IPS DF 19.7 (cell line): ENCODE measurements at regions not wholly inside any gene's neighbourhood (a gene's known extent, or its start where the extent isn't known, plus 50 kb on each side); places are given as distances from the start of the nearest gene placed in this dataset.
"Not testable (repeated sequence)": the region's sequence is repeated elsewhere in the genome, so short reads cannot be mapped to it uniquely, and the experiment has no call there.

Source experiments
- DNase-seq: peaks from one replicate; pipeline ENCODE4 v3.0.0-alpha.2; 2013; ENCODE audit warnings: low read depth, low spot score

DNA sequence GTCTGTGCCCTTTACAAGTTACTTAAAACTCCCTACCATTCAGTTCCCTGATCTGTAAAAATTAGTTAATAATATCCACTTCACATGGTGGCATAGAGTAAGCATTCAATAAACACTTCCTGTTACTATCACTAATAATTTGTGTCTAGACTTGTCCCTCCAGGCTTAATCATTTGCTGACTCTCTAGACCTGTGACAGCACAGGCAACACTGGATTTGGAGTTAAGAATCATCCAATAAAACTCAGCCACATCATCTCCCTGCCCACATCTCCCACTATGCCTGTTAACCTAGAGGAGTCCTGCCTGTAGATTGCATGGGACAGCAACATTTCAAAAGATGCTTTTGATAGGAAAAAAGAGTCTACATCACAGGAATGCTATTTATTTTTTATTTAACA lies 564.6 kb downstream of the MFSD1 start:
- no peak for DNase-seq

DNA sequence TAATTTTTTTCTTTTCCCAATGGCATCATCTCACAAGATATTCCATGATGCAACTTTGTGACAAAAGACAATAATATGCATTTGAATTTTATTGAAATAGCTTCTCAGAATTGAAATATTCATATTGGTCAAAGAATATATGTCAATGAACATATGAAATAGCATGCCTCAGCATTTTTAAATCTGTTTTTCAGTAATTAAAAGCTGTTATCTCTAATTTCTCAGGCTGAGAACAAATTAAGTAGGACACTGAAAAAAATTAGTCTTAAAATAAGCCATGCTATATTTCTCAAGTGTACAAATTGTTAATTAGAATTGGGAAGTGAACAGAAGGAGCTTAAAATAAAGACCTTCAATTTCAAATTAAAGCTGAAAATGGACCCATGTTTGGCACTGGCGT lies 570.1 kb downstream of the MFSD1 start:
- no peak for DNase-seq

DNA sequence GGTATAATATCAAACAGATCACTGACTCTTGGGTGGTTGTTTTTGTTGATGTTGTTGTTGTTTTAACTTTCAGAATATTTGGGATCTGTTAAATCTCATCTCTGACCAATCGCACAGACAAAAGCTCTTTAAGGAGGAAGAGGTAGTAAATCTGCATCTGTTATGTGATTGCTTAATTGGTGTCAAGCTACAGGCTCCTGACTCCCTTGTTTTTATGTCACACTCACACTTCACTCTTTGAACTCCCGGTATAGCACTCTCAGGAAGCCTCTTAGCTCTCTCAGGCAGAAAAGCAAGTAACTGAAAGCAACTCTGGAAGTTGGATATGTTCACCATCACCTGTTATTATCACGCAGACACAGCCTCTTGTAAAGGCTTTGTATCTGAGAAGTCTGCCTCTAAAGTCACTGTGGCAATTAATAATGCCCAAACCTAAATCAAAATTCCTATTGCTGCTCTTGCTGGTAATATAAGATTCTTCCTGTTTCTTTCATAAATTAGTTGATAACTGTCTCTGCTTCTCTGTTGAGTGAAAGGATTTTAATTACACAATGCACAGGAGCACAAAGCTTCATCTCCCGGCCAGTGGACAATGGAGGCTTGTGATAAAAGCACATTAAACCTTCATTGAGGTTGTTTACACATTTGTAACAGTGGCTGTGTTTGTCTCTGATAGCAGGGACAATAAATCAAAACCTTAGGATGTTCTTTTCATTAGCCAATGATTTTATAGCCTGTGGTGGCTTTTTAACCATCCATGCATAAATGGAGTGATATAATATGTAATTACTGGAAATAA lies 576.7 kb downstream of the MFSD1 start:
- no peak for DNase-seq

DNA sequence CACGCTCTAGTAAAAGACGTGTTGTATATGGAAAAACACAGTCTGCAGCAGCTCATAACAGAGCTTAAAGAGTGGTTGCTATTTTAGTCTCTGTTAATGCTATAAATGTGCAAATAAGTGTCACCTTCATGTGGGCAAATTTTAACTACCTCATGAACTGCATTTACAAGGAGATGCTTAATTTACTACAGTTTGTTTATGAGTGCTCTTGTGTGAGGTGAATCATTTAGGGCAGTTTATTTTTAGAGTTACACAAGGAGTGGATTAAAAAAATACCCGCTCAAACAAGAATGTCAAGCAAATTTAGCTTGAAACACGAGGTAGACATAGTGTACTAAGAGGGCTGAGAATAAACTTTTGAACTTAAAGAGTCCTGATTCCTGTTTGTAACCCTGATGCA lies 579.0 kb downstream of the MFSD1 start:
- no peak for DNase-seq

DNA sequence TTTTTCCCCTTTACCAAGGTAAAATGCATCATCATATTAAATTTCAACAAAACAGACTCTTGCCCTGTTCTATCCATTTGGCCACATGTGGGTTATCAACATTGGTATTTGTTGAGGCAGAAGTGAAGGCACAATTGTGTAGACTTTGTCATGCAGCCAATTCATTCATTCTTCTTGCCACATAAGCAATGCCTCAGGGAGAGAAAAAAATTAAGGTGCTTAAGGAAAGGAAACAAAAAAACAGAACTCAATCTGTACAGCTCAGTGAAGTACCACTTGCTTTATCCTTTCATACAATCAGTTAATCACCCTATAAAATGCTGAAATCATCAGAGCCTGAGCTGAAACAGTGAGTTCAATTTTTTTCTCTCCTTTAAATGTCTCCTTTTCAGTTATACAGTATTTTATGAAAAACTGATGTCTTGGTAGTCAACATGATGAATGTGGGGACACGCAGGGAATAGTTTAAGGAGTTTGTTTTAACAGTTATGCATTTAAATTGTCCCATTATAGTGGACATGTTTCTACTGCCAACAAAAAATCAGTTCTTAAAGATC lies 588.9 kb downstream of the MFSD1 start:
- DNase-seq = no peak

DNA sequence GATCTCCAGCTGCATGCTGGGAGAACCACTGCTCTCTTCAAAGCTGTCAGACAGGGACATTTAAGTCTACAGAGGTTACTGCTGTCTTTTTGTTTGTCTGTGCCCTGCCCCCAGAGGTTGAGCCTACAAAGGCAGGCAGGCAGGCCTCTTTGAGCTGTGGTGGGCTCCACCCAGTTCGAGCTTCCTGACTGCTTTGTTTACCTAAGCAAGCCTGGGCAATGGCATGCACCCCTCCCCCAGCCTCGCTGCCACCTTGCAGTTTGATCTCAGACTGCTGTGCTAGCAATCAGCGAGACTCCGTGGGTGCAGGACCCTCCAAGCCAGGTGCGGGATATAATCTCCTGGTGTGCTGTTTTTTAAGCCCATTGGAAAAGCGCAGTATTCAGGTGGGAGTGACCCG lies 591.0 kb upstream of the IL12A start:
- DNase-seq = not testable (repeated sequence)

DNA sequence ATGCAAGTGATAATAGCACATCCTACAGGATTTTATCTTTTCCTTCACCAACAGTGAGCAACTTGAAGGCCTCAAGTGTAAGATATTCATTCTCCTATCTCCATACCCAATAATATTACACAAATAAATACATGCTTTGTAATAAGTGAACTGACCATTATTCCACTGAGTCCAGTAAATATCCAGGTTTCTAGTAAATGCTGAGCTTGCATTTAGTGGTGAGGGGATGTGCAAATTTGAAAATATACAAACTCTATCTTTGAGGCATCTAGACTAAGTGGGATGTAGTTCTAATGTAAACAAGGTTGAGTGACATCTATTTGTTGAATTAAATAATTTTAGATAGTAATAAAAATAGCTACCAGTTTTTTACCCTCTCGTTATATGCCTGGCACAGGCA lies 587.6 kb upstream of the IL12A start:
- DNase-seq = no peak

DNA sequence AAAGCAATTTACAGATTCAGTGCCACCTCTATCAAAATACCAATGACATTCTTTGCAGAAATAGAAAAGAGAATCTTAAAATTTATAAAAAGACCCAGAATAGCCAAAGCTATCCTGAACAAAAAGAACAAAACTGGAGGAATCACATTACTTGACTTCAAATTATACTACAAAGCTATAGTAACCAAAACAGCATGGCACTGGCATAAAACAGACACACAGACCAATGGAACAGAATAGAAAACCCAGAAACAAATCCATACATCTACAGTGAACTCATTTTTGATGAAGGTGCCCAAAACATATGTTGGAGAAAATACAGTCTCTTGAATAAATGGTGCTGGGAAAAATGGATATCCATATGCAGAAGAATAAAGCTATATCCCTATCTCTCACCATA lies 578.9 kb upstream of the IL12A start:
- not testable (repeated sequence) for DNase-seq

DNA sequence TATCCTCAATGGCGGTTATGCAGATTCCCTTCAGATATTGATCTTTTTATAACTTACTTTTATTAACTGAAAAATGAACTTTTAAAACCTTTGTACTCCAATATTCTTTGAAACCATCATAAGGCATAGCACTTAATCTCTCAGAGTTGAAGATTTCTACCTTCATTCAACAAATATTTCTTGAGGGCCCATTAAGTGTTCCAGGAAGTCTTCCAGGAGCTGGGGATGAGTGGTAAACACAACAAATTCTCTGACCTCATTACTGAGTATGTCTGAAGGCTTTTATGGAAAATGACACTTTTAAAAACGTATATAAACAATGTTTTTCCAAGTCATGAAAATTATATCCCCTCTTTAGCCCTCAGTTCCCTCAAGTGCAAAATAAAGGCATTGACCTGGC lies 575.3 kb upstream of the IL12A start:
- DNase-seq = no peak

DNA sequence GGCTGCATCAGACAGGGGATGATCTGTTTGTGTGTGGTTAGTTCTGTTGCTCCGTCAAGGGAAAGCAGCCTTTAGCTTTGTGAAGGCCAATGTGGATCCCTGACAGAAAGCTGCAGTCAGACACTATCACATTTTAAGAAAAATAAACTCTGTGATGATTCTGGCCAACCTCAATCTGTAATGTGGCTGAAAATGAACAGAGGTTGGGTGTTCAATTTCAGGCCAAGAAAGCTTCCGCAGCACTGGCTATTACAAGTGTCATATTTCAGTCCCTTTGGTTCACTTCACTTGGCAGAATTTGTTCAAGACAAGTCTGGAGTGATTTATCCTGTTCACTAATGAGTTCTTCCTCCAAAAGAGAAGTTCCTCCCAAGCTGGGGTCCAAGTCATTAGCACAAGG lies 571.8 kb upstream of the IL12A start:
- DNase-seq = no peak

DNA sequence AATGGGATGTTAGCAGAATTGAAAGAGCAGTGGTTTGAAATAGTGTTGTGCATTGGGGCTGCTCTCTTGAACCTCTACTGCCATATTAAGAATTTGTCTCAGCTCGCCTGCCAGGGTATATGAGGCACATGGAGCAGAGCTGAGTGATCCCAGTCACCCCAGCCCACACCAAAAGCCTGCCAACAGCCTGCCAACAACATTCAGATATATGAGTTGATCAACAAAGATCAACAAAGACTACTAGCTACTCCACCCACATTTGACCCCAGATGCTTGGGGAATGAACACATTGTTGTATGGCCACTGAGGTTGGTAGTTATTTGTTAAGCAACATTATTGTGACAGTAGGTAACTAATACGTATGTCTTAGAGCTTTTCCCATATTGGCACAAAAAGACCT lies 570.9 kb upstream of the IL12A start:
- no peak for DNase-seq

DNA sequence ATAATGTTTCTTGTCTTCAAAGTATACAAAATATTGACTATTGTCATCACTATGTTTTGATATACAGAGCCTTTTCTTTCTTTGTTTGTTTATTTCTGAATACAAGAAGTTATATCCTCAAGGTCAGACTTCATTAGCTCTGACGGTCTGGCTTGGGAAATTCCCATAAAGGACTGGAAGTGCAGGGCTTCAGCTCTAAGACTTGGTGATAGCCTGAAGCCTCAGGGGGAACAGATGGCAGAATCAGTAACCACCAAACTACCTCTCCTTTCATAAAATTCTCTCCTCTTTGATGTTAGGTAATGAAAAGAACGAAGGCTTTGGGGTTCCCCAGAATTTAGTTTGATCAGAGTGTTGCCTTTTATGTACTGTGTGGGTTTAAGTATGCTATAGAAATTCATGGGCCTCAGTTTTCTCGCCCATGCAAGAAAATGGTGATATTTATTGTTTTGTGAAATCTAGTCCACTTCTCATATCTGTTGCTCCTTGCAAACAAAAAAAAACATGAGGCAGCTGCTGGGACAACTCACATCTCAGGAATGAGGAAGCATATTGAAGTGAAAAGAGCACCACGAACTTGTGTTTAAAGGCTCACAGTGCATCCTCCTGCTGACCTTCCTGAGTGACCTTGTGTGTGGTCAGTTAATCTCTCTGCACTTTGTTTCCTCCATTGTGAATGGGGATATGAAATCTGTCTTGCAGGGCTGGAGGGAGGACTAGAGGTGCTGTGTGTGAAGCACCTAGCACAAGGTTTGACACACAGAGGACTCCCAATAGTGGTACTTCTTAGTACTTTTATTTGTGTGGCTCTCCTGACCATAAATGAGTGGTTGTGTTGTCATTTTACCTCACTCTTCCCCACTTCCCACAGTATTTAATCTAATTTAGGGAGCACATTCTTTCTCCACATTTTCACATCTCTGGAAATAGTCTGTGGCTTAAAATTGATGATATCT lies 569.8 kb upstream of the IL12A start:
- no peak for DNase-seq

DNA sequence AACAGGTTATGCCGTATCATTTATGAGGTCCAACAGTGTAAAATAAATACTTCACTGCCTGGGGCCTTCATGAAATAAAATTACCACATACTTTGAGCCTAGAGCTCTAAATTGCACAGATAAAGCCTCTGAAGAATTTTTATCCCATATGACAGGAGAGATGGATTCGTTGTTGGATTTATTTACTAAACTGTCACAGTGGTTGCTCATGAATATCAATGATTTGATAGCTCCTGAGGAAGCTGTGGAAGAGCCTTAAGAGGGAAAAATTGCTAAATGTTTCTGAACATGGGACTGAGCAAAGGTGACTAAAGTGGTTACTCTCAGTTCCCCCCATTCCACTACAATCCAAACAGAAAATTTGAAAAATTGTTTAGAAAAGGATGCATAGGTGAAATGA lies 558.9 kb upstream of the IL12A start:
- no peak for DNase-seq

DNA sequence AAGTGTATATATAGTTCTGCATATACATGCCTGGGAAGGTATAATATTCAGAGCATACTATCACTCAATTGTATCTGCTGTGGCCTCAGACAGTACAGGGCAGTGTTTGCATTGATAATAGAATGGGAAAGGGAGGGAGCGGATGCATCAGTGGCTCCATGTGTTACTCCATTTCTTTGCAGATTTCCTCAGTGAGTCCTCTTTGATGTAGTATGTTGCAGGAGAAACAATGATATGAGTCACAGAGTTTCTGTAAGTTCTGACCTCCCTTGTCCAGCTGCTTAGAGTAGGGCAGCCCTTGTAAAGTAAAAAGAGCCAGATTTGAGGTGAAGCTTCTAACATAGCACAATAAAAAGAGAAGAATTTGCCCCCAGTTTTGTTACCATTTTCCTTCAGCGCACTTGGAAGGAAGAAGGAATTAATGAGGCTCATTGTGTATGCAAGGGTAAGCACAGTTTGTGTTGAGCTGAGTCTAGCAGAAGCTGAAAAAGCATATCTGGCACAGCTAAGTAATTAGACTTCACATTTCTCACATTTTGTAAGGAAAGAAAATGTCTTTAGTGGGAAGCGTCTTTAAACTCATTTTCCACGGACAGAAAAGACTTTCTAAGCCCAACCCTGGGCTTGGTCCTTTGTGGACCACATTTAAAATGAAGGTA lies 555.8 kb upstream of the IL12A start:
- DNase-seq = no peak

DNA sequence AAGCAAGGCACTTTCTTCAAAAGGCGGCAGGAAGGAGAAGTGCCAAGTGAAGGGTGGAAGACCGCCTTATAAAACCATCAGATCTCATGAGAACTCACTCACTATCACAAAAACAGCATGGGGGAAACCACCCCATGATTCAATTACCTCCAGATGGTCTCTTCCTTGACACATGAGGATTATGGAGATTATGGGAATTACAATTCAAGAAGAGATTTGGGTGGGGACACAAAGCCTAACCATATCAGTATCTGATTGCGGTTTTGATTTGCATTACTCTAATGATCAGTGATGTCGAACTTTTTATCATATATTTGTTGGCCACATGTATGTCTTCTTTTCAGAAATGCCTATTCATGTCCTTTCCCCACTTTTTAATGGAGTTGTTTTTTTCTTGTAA lies 549.3 kb upstream of the IL12A start:
- DNase-seq = no peak

DNA sequence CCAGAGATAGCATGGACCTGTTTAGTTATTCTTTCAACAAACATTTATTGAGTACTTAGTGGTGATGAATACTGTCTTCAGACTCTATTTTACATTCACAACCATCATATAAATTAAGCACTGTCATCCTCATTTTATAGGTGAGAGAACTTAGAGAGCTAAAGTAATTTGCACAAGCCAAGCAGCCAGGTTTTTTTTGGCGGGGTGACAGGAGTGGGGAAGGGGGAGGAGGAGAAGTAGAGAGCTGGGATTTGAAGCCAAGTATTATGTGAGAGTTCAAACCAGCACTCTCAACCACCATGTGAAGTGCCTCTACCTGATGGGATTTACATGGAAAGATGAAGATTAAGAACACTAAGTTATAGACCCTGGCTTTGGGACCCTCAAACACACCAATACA lies 547.4 kb upstream of the IL12A start:
- DNase-seq = no peak

DNA sequence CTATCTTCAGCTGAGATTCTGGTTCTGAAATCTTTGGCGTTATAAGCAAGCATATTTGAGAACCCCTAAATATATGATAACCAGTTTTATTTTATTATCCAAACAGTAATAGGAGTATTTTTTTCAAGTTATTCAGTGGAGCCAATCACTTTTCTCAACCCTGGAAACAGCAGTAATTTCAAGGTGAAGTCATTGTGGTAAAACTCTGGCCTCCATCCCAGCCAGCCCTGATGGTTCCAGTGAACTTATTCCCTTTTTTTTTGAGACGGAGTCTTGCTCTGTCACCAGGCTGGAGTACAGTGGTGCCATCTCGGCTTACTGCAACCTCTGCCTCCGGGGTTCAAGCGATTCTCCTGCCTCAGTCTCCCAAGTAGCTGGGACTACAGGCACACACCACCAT lies 545.4 kb upstream of the IL12A start:
- no peak for DNase-seq

DNA sequence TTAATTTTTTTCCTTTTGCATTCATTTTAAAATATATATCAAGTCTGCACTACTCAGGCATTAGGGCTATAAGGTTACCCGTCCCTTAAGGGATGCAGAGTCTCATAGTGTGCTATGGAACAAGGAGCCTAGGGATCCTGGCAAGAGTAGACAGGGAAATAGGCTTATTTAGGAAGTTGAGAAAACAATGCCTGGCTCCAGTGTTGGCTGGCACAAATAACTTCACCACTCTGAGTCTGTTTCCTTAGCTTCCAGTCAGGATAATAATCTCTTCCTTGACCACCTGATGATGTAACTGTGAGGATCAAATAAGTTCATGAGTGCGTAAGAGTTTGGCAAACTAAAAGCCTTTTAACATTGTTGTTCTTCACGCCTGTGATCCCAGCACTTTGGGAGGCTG lies 540.8 kb upstream of the IL12A start:
- no peak for DNase-seq

DNA sequence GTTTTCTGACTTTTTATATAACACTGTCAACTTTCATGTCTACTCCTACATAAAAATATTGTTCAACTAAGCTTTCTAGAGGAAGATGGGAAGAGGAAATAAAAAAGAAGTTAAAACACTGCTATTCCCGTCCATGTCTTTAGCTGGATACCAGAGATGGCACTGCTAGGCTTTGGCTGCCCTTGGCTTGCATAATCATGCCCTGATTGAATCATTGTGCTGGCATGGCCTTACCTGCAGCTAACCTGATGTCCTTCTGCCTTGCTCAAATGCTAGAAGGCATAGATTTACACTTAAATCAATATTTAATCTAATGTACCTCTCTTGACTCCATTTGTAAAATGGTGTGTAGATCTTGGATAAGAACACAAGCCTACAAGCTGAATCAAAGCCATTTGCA lies 539.7 kb upstream of the IL12A start:
- DNase-seq = no peak

DNA sequence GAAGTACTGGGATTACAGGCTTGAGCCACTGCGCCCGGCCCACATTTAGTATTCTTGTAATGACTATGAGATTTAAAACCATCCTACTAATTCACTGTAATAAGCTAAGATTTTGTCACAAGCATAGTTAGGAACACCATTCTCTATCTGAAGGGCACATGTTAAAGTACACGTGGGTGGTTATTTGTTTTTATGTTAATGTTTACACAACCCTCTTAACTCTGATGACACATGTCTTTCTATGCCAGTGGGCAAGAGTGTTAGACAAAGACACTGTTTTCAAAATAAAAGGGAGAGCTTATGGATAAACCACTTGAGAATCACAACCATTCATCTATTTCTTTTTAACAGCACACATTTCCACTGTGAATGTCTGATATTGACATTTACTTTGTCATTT lies 537.6 kb upstream of the IL12A start:
- no peak for DNase-seq

DNA sequence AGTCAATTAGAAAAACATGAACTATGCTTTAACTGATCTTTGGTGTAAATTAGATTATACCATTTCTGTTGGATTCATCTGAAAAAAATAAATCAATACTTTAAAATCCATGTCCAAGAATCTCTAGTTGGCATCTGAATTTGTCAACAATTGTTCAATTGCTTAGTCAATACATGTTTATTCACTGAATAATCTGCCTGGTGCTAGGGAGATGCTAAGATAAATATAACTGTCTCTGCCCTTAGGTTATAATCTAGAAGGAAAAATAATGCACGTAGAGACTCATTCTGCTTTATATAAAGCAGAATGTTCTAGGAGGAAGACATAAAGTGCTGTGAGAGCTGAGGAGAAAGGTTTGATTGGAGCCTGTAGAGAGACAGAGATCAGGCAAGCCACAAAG lies 537.2 kb upstream of the IL12A start:
- no peak for DNase-seq

DNA sequence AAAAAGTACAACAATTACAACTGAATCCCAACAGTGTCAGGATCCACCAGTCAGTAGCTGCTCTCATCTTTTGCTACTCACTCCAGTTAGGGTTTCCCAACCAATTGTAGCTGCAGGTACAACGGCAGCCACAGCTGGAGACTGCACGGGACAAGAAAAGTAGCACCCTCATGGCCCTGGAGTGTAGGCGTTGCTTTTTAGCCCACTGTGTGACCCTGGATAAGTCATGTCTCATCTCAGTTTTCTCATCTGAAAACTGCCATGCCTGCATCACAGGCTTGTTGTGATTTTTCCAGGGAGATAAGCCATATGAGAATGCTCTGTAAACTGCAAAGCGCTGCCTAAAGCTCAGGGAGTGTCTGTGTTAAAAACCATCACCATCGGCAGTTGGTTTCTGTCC lies 535.6 kb upstream of the IL12A start:
- DNase-seq = no peak
